NCI-H446 treated with DMSO at 0.1 percent for 48 hours (cell line): ENCODE measurements at regions not wholly inside any gene's neighbourhood (a gene's known extent, or its start where the extent isn't known, plus 50 kb on each side); places are given as distances from the start of the nearest gene placed in this dataset.

Experiments
- DNase-seq: peaks from one replicate; lab custom pipeline; 2025; lab: John Stamatoyannopoulos, UW

DNA sequence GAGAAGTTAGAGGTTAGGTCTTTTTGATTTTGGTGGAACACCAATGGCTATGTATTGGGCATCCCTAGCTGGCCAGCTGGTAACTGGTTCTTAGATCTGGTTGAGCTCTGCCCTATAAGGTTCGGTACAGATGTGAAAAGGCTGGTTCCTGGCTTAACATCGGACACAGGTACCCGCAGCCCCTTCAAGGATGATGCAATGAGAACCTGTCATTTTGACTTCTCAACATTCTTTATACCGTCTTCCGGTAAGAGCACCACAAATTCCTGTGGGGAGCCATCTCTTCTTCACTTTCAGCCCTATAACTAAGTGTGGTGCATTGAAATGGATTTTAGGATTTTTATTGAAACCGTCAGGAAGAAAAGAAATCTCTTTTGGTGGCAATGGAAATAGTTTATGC is 222.8 kb downstream of the ADAMTS9 start:
- DNase-seq = no peak

DNA sequence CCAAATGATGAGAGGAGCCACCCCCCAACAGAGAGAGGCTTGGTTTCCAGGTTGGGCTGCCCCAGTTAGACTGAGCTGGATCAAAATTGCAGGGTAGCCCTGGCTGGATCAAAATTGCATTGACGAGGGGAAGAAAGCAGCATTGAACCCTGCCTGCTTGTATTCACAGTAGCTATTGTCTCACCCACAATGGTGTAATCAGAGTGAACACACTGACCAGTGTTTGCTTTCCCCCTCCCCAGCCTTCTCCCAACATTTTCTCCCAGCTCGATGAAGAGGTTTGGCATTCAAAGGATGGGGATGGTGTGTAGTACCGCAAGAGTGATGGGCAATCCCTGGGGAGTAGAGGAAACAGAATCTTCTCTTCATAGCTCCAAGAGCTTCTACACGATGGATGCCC is 223.8 kb downstream of the ADAMTS9 start:
- DNase-seq = no peak

DNA sequence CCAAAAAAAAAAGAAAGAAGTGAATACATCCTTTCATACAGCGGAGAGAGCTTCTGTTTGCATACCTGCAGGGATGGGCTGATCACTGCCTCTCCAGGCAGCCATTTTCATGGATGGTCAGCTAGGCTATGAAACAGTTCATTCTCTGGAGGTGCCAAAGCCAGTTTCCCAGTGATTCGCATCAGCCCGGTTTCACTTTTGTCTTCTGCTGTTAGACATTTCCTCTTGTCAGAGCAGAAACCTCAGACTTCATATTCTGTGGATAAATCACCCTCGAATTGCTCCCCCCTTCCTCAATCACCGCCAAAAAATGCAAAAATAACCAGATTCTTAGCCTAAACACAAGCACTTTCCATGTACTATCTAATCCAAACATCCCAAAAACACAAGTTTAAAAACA is 225.6 kb downstream of the ADAMTS9 start:
- no peak for DNase-seq

DNA sequence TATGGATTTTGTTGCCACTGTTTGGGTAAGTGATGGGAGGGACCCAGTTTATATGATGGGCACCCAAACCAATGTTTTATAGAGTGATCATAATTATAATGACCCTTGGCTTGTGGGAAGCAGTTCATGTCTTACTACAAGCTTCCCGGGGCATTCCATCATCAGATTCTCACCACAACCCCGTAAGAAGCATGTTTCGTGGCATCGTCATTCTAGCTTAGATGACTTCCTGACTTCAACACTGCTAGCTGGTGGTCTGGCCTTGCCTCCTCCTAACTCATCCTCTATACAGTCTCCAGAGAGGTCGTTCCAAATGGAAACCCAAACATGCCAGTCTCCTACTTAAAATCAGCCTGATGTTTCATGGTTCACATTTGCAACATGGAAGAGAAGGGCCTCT is 226.9 kb downstream of the ADAMTS9 start:
- DNase-seq = no peak

DNA sequence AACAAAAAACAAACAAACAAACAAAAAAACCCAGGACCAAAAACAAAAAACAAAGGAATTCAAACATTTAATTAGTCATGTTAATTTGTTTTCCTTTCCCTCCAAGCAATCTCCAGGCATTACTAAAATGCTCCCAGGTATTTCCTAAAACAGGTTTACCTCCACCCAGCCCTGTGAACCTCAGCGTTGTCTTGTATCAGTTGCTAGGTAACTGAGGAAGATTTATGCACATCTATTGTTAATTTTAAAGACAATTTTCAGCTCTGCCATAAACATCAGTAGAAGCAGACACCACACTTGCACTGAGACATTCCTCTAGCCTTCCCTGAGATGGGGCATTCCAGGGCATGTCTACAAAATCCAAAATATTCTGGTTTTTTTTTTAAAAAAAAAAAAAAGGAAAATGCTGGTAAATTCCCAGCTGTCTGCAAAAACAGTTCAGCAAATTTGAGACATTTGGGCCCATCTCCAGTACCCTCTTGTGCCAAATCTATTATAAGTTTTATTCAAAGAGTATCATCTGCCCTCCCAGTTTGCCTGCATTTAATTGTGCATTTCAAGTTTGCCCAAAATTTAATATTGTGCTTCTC is 227.6 kb downstream of the ADAMTS9 start:
- DNase-seq = no peak

DNA sequence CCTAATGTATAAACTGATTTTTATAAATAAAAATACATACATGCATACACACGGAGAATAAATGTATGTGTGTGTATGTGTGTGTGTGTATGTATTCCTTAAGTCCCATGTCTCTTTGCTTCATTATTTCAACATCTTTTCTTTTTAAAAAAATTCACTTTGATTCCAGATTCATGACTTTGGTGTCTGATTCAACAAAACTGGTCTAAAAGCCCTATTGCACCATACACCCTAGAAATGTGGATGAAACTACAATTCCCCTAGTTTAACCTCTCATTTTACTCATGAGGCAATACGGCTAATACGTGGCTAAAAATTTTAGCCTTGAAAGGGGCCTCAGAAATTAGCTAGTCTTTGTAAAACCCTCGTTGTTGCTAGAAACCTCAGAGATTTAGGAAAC is 228.1 kb downstream of the ADAMTS9 start:
- DNase-seq = no peak

DNA sequence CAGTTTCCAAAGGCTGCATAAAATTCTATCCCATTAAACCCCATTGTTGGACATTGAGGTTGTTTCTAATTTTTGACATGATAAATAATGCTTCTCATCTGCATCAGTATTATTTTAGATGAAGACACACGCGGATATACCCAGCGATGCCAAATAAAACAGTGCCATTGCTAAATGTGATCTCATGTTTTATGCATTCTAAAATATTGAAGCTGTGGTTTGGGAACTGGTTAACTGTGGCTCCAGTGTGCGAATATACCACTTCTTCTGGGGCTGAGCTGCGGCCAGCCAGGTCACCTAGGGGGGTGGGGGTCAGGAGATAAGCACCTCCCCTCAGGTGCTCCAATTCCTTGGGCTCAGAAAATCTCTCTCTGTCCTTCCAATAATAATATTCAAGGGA is 230.0 kb downstream of the ADAMTS9 start:
- no peak for DNase-seq

DNA sequence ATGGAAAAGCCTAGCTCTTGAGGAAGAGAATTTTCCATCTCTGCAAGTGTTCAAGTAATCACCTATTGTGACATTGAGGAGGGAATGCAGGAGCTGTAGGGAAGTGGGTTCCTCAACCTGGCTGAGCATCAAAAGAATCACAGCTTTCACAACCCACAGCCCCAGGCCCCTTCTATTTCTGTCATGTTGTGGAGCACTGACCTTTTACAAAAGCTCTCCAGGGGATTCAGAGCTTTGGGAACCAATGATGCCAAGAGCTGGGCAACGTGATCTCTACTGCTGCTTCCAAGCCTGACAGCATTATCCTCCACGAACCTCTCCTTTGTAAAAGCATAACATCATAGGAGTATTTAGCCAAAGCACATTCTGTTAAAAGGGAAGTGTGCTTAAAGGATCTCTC is 231.1 kb downstream of the ADAMTS9 start:
- no peak for DNase-seq

DNA sequence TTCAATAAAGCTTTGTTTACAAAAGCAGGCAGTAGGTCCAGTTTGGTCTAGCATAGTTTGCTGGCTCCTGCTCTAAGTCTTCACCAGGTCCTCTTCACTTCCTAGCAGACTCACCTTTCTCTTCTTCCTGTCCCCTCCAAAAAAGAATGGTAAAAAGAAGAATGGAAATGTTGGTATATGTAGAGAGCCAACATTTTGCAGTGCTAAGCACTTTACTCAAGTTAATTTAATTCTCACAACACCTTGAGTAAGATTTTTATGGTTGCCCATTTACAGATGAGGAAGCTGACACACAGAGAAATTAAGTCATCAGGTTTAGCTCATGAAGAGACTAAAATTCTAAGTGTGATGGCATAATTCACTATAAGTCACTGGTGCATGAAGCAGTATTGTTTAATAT is 230.1 kb upstream of the PRICKLE2 start:
- DNase-seq = no peak

DNA sequence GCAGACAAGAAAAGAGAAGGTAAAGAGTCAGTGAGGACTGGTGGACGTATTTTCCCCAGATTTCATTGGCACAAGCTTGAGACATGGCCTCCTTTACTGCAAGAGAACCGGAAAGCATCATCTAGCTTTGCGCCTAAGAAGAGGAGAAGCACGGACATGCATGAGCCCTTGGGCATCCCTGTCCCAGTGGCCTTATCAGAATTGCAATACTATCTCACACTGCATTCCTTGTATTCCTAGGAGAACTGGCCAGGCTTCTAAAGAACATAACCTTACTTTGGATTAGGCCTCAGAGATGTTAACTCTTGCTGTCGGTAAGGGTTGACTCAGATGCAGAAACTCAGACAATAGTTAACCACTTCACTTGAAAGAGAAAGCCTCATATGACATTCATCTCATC is 229.5 kb upstream of the PRICKLE2 start:
- no peak for DNase-seq

DNA sequence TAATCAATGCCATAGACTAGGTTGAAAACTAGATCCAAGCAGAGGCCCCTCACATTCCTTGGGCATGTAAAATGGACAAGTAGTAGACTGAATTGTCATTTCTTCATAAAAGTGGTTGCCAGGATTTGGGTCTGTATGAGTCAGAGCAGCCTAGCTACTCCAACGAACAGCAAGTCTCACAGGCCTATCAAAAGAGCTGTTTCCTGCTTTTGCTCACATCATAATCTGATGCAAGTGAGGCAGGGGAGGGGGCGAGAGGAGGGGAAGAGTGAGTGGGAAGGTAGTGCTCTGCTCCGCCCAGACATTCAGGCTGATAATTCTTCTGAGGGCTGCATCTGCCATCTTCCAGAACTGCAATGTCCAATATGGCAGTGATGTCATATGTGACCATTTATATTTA is 228.9 kb upstream of the PRICKLE2 start:
- DNase-seq = no peak

DNA sequence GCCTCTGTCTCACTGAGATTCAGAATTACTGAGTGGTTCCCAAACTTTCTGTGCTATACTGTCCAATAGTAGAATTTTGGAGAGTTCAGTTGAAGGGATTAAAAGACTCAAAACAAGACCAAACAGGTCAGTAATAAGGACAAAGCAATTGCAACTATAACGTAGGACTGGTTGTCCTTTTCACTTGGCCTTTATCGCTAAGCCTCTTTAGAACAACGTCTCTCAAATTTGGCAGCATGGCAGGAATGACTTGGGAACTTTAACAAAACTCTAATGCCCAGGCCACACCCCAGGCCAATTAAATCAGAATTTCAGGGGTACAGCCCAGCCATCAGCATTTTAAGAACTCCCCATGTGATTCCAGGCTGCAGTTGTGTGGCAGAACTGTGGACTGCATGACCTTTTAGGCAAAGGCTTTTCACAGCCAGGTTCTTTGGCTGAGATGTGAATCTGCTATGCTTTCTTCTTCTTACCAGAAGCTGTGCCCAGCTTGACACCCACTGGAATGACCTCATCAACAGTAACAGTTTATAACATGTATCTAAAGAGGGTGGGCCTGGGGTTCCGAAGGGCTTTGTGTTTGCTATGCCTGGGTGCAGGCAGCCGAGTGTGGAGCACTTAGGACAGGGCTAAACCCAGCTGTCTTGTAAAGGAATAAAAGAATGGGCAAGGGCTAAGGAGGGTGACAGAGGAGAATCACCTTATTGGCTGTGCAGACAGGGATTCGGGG is 226.2 kb upstream of the PRICKLE2 start:
- DNase-seq = no peak

DNA sequence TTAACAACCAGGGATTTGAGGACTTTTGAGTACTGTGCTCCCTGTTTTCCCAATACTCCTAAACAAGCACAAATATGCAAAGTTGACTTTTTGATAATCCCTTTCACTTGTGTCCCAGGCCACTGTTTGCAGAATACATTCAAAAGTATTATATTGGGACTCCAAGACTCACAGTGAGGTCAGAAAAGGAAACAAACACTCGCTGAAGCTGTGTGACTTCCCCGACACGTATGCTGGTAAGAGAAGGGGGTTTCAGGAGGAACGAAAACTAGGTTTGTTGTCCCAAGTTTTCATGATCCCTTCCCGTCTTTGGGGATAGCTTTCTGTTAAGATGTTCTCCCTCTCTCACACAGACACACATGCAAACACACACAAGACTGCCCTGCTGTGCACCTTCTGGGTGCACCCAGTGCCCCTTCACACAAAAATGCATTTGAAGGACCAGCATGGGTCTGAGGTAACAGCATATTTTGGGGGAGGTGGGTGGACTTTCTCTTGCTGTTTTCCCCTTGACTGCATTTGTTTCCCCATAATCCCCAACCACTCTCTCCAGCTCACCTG is 225.2 kb upstream of the PRICKLE2 start:
- no peak for DNase-seq

DNA sequence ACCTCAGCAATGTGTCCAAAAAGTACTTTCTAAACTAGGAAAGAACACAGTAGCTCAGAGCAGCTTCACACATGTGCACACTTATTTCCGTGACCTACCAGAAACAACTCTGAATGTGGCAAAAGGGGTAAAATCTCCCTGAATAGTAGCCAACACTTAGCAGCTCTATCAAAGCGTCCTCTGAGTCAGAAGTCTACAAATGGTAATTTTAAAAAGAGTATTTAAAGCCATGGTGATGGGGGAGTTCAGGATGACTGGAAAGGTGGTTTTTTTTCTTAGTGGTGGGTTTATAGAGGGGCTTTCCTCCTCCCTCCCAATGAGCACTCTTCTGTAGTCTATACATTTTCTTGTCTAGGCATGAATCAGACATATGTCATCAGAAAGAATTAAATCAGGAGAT is 223.8 kb upstream of the PRICKLE2 start:
- DNase-seq = no peak

DNA sequence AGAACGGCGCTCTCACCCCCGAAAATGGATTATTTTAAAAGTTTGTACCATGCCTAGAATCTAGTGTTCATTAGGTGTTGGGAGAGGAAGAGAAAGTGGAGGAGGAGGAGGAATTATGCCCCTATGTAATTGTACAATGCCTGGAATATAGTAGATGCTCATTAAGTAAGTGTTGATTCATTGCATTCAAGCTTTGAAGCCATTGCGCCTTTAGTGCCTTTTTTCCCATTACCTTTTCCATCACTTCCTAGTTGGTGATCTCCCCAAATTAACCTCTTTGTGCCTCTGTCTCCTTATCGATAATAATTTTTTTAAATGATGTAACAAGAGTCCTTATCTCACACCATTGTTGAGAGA is 220.7 kb upstream of the PRICKLE2 start:
- no peak for DNase-seq

DNA sequence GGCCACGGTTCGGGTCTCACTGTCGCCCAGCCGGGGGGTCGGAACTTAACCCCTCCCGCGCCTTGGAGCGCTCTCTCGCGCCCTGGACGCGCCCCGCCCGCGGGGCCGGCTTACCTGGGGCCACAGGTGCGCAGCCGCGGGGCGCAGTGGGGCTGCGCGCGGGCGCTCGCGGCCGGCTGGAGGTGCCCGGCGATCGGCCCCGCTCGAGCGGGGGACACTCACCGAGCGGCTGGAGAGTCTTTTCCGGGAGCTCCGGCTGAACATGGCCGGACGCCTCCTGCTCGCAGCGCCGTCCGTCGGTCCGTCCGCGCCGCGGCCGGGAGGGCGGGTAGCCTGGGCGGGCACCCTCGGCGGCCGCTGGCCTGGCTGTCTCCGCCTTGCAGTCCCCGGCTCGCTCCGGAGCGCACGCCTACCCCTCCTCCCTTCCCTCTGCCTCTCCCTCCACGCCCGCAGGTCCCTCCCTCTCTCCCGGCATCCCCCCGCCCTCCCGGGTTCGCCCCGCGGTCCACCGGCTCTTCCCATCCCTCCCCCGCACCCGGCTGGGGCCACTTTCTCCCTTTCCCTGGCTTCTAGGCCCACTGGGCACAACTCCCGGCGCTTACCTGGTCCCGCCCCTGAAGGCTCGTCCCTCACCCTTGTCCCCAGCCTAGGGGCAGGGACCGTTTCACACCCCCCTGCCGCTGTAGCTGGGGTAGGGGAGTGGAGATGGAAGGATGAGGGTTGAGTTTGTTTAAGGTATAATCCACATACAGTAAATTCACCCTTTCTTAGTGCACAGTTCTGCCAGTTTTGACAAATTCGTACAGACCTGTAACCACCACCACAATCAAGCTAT is 220.1 kb upstream of the PRICKLE2 start:
- no peak for DNase-seq

DNA sequence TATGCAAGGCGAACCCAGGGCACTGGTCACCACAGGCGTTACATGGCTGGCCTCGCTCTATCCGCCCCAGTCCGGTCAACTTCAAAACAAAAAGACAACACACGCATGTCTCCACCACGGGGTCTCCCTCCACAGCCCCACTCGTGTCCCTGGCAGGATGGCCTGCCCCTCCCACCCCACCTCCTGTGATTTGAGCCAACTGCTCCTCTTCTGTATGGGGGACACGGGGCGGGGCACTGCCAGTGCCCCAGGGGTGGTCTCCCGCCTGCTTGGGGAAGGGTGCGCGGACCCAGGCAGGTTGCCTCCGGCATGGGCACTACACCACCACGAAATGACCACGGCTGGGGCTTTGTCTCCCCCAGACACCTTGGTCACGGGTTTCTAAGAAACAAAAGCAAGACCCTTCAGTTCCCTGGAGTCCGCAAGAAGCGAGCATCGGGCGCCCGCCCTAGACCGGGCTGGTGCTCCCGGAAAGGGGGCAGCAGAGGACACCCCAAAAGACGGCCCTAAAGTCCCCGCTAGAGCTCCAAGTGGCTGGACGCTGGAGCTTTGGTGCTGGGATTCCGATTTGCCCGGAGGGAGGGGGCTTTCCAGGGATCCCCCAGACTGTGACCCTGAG is 219.3 kb upstream of the PRICKLE2 start:
- no peak for DNase-seq

DNA sequence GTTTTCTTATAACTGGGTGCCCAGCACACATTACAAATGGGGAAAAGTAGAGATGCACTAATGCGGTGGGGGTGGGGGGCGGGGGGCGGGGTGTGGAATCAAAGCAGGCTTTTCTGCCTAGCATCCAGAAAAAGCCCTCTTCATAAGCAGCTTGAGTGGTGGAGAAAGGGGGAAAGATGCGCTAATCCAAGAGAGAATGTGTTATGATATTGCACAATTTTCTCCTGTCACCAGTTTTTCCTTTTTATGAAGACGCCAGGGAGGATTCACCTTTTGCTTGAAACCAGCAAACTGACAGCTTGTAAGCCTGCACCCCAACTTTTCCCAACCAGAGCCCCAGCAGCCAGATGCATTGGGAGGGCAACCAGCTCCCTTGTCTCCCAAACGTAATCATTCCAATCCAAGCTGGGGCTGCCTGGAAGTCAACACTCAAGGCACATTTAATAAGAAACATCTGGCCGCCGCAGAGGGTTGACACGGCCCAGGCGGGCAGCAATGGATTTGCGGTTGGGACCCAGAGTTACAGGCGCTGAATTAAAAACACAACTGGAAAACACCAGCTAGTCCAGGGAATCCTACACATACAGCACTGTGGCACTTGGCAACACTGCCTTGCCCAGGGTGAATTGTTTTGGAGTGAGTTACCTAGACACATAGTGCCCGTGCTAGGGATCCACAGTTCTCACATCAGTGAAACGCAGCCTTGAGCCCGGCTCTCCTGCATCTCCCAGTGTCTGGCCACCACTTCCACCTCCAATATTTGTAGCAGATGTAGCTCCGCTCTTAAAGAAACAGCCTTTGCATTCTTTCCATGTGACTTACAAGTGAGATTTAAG is 218.5 kb upstream of the PRICKLE2 start:
- no peak for DNase-seq

DNA sequence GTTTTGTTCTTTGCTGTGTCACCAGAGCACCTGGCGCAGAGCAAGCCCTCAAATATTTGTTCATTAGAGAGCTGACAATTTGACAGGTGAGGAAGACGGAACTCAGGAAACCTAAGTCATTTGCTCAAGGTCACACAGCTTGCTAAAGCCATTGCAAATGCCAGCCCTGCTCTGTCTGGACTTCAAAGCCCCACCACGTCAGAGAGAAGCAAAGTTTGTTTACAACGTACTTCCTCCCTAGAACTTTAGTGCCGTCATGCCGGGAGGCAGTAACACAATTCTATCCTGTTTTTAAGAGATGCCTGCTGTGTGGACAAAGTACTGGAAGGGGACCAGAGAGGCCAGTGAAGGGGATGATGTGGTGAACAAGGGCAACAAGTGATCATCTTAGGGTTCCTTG is 216.6 kb upstream of the PRICKLE2 start:
- DNase-seq = no peak

DNA sequence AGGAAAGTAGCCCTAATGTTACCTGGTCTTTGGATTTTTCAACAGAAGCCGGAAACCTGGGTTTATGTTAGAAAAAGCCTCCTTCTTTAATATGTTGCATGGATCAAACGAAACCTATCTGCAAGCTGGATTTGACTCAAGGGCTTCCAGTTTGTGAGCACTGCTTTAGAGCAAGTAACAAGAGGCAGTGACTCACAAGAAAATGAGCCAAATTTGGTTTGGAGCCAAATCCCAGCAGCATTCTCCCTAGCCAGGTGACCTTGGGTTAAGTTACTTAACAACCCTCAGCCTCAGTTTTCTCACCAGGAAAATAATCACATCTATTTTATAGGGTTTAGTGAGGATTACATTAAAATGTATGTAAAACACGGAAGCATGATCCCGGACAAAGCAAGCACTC is 215.2 kb upstream of the PRICKLE2 start:
- DNase-seq = no peak

DNA sequence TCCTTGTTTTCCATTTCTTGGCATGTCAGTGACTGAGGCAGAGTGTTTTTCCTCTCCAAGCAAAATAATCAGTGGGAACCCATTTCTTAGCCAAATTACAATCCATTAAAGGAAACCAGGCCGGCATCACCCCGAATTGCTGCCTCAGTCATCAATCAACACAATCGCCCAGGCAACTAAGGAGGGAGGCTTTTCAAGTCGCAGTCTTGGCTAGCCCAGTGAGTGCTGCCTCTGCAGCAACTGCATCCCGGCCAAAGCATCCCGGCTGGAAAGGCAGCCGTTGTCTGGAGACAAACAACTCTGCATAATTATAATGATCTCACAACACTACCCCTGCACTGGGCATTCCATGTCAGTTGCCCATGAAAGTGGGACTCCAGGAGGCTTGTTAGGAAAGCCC is 213.5 kb upstream of the PRICKLE2 start:
- DNase-seq = no peak

DNA sequence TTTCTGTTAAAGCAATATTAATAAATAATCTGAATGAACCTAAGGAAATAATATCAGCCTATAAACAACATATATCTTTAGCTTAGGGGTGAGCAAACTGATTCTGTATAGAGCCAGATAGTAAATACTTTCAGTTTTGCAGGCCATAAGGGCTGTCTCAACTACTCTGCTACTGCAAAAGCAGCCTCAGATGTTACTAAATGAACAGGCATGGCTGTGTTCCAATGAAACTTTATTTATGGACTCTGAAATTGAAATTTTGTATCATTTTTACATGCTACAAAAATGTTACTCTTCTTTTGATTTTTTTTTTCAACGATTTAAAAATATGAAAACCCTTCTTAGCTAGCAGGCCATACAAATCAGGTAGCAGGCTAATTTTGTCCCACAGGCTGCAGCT is 212.8 kb upstream of the PRICKLE2 start:
- DNase-seq = no peak
